Glutamatergic neuron (in vitro differentiated cells): ENCODE measurements at regions not wholly inside any gene's neighbourhood (a gene's known extent, or its start where the extent isn't known, plus 50 kb on each side); places are given as distances from the start of the nearest gene placed in this dataset.

ENCODE experiments used
- DNase-seq: peaks from one replicate; pipeline ENCODE4 v3.0.0; 2022
- H3K27ac Mint-ChIP-seq: one replicate; pipeline ENCODE4 v1.8.0; 2020; ENCODE audit warnings: mild to moderate bottlenecking, mixed read lengths, inconsistent platforms; ENCODE audit not compliant: unreplicated experiment
- H3K27me3 Mint-ChIP-seq: one replicate; pipeline ENCODE4 v1.8.0; 2020; ENCODE audit warnings: mild to moderate bottlenecking, moderate library complexity, mixed read lengths, inconsistent platforms; ENCODE audit not compliant: unreplicated experiment
- H3K36me3 Mint-ChIP-seq: one replicate; pipeline ENCODE4 v1.8.0; 2020; ENCODE audit warnings: mild to moderate bottlenecking, mixed read lengths, inconsistent platforms; ENCODE audit not compliant: unreplicated experiment
- H3K4me1 Mint-ChIP-seq: one replicate; pipeline ENCODE4 v1.8.0; 2020; ENCODE audit warnings: mild to moderate bottlenecking, low read depth, mixed read lengths, inconsistent platforms; ENCODE audit not compliant: unreplicated experiment
- H3K4me3 Mint-ChIP-seq: one replicate; pipeline ENCODE4 v1.8.0; 2020; ENCODE audit warnings: mild to moderate bottlenecking, mixed read lengths, inconsistent platforms; ENCODE audit not compliant: unreplicated experiment
- H3K9me3 Mint-ChIP-seq: one replicate; pipeline ENCODE4 v1.8.0; 2020; ENCODE audit warnings: mild to moderate bottlenecking, moderate library complexity, mixed read lengths, inconsistent platforms; ENCODE audit not compliant: unreplicated experiment
- CTCF ChIP-seq: fragments of 200-600 bp; sonication (generic); IDR thresholded peaks from one replicate; pipeline ENCODE4 v1.5.0; 2021; ENCODE audit not compliant: partially characterized antibody, unreplicated experiment

GRCh38 chr1:187617776-187618175 is 789.0 kb downstream of the PLA2G4A start:
- DNase-seq = no peak
- Mint-ChIP-seq H3K27ac (peak overlapping the region; percentile 19), H3K4me3 (no peak overlapping the region), H3K36me3 (peaks cover 20% of the 10 kb centered on the region), H3K9me3 (peaks cover 13% of the 10 kb centered on the region), H3K4me1 (peaks cover 5% of the 10 kb centered on the region), H3K27me3 (peaks cover 6% of the 10 kb centered on the region)
- no peak for TF ChIP-seq CTCF

GRCh38 chr1:187619175-187619574 is 790.4 kb downstream of the PLA2G4A start:
- peaks cover 13% of the 10 kb centered on the region for H3K9me3 Mint-ChIP-seq
- no peak for TF ChIP-seq CTCF
- H3K27me3 Mint-ChIP-seq = peaks cover 6% of the 10 kb centered on the region
- DNase-seq = no peak
- no peak overlapping the region for H3K27ac Mint-ChIP-seq
- peaks cover 20% of the 10 kb centered on the region for H3K36me3 Mint-ChIP-seq
- H3K4me3 Mint-ChIP-seq = no peak overlapping the region
- H3K4me1 Mint-ChIP-seq = peaks cover 5% of the 10 kb centered on the region

- TF ChIP-seq CTCF = no peak
- H3K27me3 Mint-ChIP-seq = peaks cover 4% of the 10 kb centered on the region
- H3K36me3 Mint-ChIP-seq = peaks cover 8% of the 10 kb centered on the region
- peaks cover 20% of the 10 kb centered on the region for H3K4me1 Mint-ChIP-seq
- no peak for DNase-seq
- no peak overlapping the region for H3K27ac Mint-ChIP-seq
- peaks cover 8% of the 10 kb centered on the region for H3K9me3 Mint-ChIP-seq
- no peak overlapping the region for H3K4me3 Mint-ChIP-seq
Observed at GRCh38 chr1:187621951-187622350, 793.2 kb downstream of the PLA2G4A start.

GRCh38 chr1:187622545-187622944 is 793.8 kb downstream of the PLA2G4A start:
- Mint-ChIP-seq H3K27ac (no peak overlapping the region), H3K27me3 (peaks cover 6% of the 10 kb centered on the region), H3K9me3 (peaks cover 7% of the 10 kb centered on the region), H3K36me3 (peaks cover 8% of the 10 kb centered on the region), H3K4me1 (peaks cover 23% of the 10 kb centered on the region), H3K4me3 (no peak overlapping the region)
- DNase-seq = no peak
- TF ChIP-seq CTCF = no peak

- DNase-seq = no peak
- H3K4me1 Mint-ChIP-seq = peaks cover 37% of the 10 kb centered on the region
- H3K4me3 Mint-ChIP-seq = no peak overlapping the region
- H3K27ac Mint-ChIP-seq = no peak overlapping the region
- TF ChIP-seq CTCF = no peak
- H3K27me3 Mint-ChIP-seq = peaks cover 5% of the 10 kb centered on the region
- peaks cover 4% of the 10 kb centered on the region for H3K36me3 Mint-ChIP-seq
- peaks cover 2% of the 10 kb centered on the region for H3K9me3 Mint-ChIP-seq
Observed at GRCh38 chr1:187624812-187625545, 796.2 kb downstream of the PLA2G4A start.
